HepG2 (cell line): ENCODE measurements at regions not wholly inside any gene's neighbourhood (a gene's known extent, or its start where the extent isn't known, plus 50 kb on each side); places are given as distances from the start of the nearest gene placed in this dataset.

Experiments
- ATAC-seq: fragments of 200-7000 bp; cut with Tn5 transposase; 3 replicates; pipeline ENCODE4 v1.9.1; 2020; ENCODE audit warnings: mild to moderate bottlenecking, moderate library complexity
- BruUV-seq: library from RNA; stranded (reverse); fragments of 400-500 nt; replicated peaks from 2 replicates; lab custom pipeline; 2021; lab: Mats Ljungman, UMichigan
- CTCF ChIA-PET: fragments of 300-600 bp; formaldehyde crosslinking; extraction: SDS; loops from one replicate; lab custom pipeline; 2021; ENCODE audit warnings: low total read pairs, inconsistent platforms, low intra/inter-chr PET ratio; lab: Yijun Ruan, JAX
- POLR2A ChIA-PET: fragments of 350-600 bp; sonication (Branson Sonifier 250); formaldehyde crosslinking; loops from one replicate; lab custom pipeline; 2020; ENCODE audit warnings: antibody characterized with exemption, inconsistent platforms; lab: Yijun Ruan, JAX
- DNase-seq: peaks from one replicate; pipeline ENCODE4 v3.0.0-alpha.2; 2015; ENCODE audit warnings: low spot score
- FAIRE-seq: peaks from 3 replicates; lab custom pipeline; 2011; peaks lifted over from hg19 to GRCh38; lab: Jason Lieb, UNC
- H2AFZ ChIP-seq: one replicate; pipeline ENCODE4 v1.6.1; 2011; ENCODE audit warnings: low read length, inconsistent platforms
- H3K27ac ChIP-seq: fragments of 300-600 bp; 3 replicates; pipeline ENCODE4 v1.8.0; 2011; ENCODE audit warnings: mixed run types, mild to moderate bottlenecking, mixed read lengths, low read length, inconsistent platforms; ENCODE audit not compliant: insufficient read depth; ENCODE audit errors: extremely low read length
- H3K27me3 ChIP-seq, 2 experiments: fragments of 200-600 bp in 1 of 2; 2 replicates in 1 of 2; 3 replicates in 1 of 2; pipeline versions ENCODE4 v1.6.0 to v1.8.0; 2011; ENCODE audit warnings: low read length in 2 of 2, mild to moderate bottlenecking in 2 of 2, moderate library complexity in 2 of 2, inconsistent platforms in 1 of 2; ENCODE audit not compliant: insufficient read depth in 2 of 2, control insufficient read depth in 1 of 2
- H3K36me3 ChIP-seq, 2 experiments: fragments of 200-600 bp in 1 of 2; replicated peaks in 1 of 2; 2 replicates in 1 of 2; 3 replicates in 1 of 2; pipeline versions ENCODE4 v1.5.1 to v1.8.0; 2011; ENCODE audit warnings: low read length in 2 of 2, inconsistent platforms in 1 of 2; ENCODE audit not compliant: insufficient read depth in 2 of 2, control insufficient read depth in 1 of 2
- H3K4me1 ChIP-seq: 2 replicates; pipeline ENCODE4 v1.5.1; 2012; ENCODE audit warnings: low read length, inconsistent platforms; ENCODE audit not compliant: insufficient read depth
- H3K4me2 ChIP-seq: 2 replicates; pipeline ENCODE4 v1.6.0; 2011; ENCODE audit warnings: low read depth, low read length, inconsistent platforms
- H3K4me3 ChIP-seq, 3 experiments: fragments of 200-600 bp in 1 of 3; sonication (generic), shearing (Covaris generic) in 1 of 3; replicated peaks in 1 of 3; 2 replicates each; pipeline ENCODE4 v1.5.1; 2011 to 2016; ENCODE audit warnings: low read length in 3 of 3, inconsistent platforms in 2 of 3, low read depth in 2 of 3, mild to moderate bottlenecking in 2 of 3, control low read depth in 1 of 3, mixed read lengths in 1 of 3; ENCODE audit not compliant: insufficient read depth in 1 of 3
- H3K79me2 ChIP-seq: one replicate; pipeline ENCODE4 v1.6.1; 2011; ENCODE audit warnings: low read length, inconsistent platforms; ENCODE audit not compliant: insufficient read depth
- H3K9ac ChIP-seq: 2 replicates; pipeline ENCODE4 v1.6.0; 2011; ENCODE audit warnings: mild to moderate bottlenecking, low read depth, low read length, inconsistent platforms; ENCODE audit not compliant: insufficient read depth
- H3K9me3 ChIP-seq: 2 replicates; pipeline ENCODE4 v1.5.1; 2012; ENCODE audit warnings: mild to moderate bottlenecking, low read length
- H4K20me1 ChIP-seq: 2 replicates; pipeline ENCODE4 v1.6.0; 2011; ENCODE audit warnings: inconsistent platforms, mild to moderate bottlenecking, low read length, moderate library complexity; ENCODE audit not compliant: insufficient read depth
- NFKB2 ChIP-seq: sonication (generic); formaldehyde crosslinking; IDR thresholded peaks from 2 replicates; pipeline ENCODE4 v1.4.0; 2020; ENCODE audit warnings: missing genetic modification reagents, borderline replicate concordance
- POLR2AphosphoS5 ChIP-seq: IDR thresholded peaks from 2 replicates; pipeline ENCODE4 v1.6.1; 2012; ENCODE audit warnings: low read depth, low read length
- PRDM4 ChIP-seq: sonication (generic); formaldehyde crosslinking; IDR thresholded peaks from 2 replicates; pipeline ENCODE4 v1.9.0; 2021; ENCODE audit warnings: missing genetic modification reagents, borderline replicate concordance
- SMAD9 ChIP-seq: sonication (generic); formaldehyde crosslinking; IDR thresholded peaks from 2 replicates; pipeline ENCODE4 v1.5.1; 2020; ENCODE audit warnings: mild to moderate bottlenecking, missing genetic modification reagents
- ZBTB1 ChIP-seq: sonication (generic); formaldehyde crosslinking; IDR thresholded peaks from 2 replicates; pipeline ENCODE4 v1.4.0; 2020; ENCODE audit warnings: missing genetic modification reagents, borderline replicate concordance
- ZNF567 ChIP-seq: sonication (generic); formaldehyde crosslinking; IDR thresholded peaks from 2 replicates; pipeline ENCODE4 v1.8.1; 2023; ENCODE audit warnings: mild to moderate bottlenecking, missing genetic modification reagents, borderline replicate concordance
- ZNF780A ChIP-seq: sonication (generic); formaldehyde crosslinking; IDR thresholded peaks from 2 replicates; pipeline ENCODE4 v1.8.0; 2022; ENCODE audit warnings: mild to moderate bottlenecking, missing genetic modification reagents, moderate library complexity
- ZNF781 ChIP-seq: sonication (generic); formaldehyde crosslinking; IDR thresholded peaks from 2 replicates; pipeline ENCODE4 v1.5.1; 2020; ENCODE audit warnings: borderline replicate concordance, mild to moderate bottlenecking, missing genetic modification reagents; ENCODE audit errors: not compliant biosample characterization
- ZXDC ChIP-seq: sonication (generic); formaldehyde crosslinking; IDR thresholded peaks from 2 replicates; pipeline ENCODE4 v1.5.0; 2020; ENCODE audit warnings: mild to moderate bottlenecking, missing genetic modification reagents
- WGBS: methylation state at CpG from one replicate; pipeline ENCODE4 v1.1.6; 2017; ENCODE audit warnings: low lambda C conversion rate; 5-methylcytosine and 5-hydroxymethylcytosine counted together
- in situ Hi-C: cut with HindIII; loops from 2 replicates; pipeline ENCODE4 v1.10.0; 2017; ENCODE audit warnings: low pct_unique_long_range_greater_than_20kb; ENCODE audit not compliant: extremely low pct_ligation_motif_present
- intact Hi-C: fragments of 100-400 bp; cut with micrococcal nuclease; formaldehyde crosslinking; loops from one replicate; pipeline ENCODE4 v1.10.0; 2022; ENCODE audit not compliant: unreplicated experiment
- TF ChIP-seq, protein P1 (sequence below): sonication (generic); formaldehyde crosslinking; IDR thresholded peaks from 2 replicates; pipeline ENCODE4 v1.8.1; 2023; ENCODE audit warnings: mild to moderate bottlenecking, inconsistent platforms, moderate library complexity, missing genetic modification reagents, borderline replicate concordance

GRCh38 chr15:81856001-81856633, 189.7 kb downstream of the MEX3B start:
- H4K20me1 ChIP-seq = no peaks in the 10 kb centered on the region
- TF ChIP-seq ZBTB1 (CRISPR knock-in tag) = no peak
- TF ChIP-seq ZXDC = no peak
- no peak for TF ChIP-seq ZNF781 (CRISPR knock-in tag)
- peaks cover 0 to 10% of the 10 kb centered on the region in 2 experiments; a peak in 1 of 5 replicates for H3K27me3 ChIP-seq
- ChIA-PET POLR2A (no interaction called here), CTCF (no interaction called here)
- no peaks in the 10 kb centered on the region for H3K9me3 ChIP-seq
- no peak overlapping the region for H3K4me2 ChIP-seq
- no peak for FAIRE-seq
- no peak for DNase-seq
- 34% methylated on average over 10 of the region's 10 CpGs for WGBS
- in situ Hi-C loops = no loop called here
- BruUV-seq = no TSS peak
- no peak overlapping the region for H3K27ac ChIP-seq
- H3K4me1 ChIP-seq = no peaks in the 10 kb centered on the region
- no peaks in the 10 kb centered on the region for H3K36me3 ChIP-seq
- no peak overlapping the region for H2AFZ ChIP-seq
- intact Hi-C loops = no loop called here
- ATAC-seq = no peak
- H3K79me2 ChIP-seq = no peaks in the 10 kb centered on the region
- H3K4me3 ChIP-seq = no peak overlapping the region
- H3K9ac ChIP-seq = no peak overlapping the region

DNA sequence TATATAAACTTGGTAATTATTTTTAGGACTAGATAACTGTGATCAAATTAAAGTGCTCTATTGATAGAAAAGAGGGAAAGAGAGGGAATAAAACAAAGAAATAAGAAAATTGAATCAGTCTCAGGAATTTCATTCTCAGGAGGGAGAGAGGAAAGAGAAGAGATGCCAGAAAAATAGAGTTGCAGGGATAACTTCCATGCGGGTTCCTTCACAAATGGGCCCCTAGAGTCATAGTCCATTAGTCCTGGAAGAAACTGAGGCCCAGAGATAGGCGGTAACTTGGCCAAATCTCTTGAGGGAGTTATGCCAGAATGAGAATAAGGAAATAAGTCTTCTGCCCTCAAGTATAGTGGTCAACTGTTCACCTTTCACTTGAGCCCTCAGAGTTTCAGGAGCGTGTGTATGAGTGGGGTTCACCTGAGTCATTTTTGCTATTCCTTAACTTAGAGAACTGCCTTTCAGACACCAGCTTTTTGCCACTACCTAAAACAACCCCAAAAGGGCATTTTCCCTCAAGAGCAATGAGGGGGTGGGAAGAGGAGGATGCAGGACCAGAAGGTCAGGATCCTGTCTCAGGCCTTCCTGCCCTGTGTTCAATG, 192.6 kb downstream of the MEX3B start:
- ATAC-seq (no peak), FAIRE-seq (no peak), DNase-seq (no peak)
- POLR2A ChIA-PET = no interaction called here
- no peak overlapping the region for H3K4me2 ChIP-seq
- no peak overlapping the region for H3K4me3 ChIP-seq
- no peaks in the 10 kb centered on the region for H3K36me3 ChIP-seq
- no peaks in the 10 kb centered on the region for H3K79me2 ChIP-seq
- H4K20me1 ChIP-seq = no peaks in the 10 kb centered on the region
- no peak overlapping the region for H2AFZ ChIP-seq
- CTCF ChIA-PET = no interaction called here
- 0 out of 5 replicates have a peak, but pooled peaks cover 0 to 7% of the 10 kb centered on the region in 2 experiments for H3K27me3 ChIP-seq
- no peaks in the 10 kb centered on the region for H3K9me3 ChIP-seq
- intact Hi-C loops = no loop called here
- 10% methylated on average over 3 of the region's 3 CpGs for WGBS
- no peak overlapping the region for H3K9ac ChIP-seq
- in situ Hi-C loops = no loop called here
- no peaks in the 10 kb centered on the region for H3K4me1 ChIP-seq
- no peak overlapping the region for H3K27ac ChIP-seq
- BruUV-seq = no TSS peak
- TF ChIP-seq POLR2AphosphoS5 (no peak), SMAD9 (no peak), PRDM4 (CRISPR knock-in tag) (no peak), NFKB2 (CRISPR knock-in tag) (no peak), ZNF780A (CRISPR knock-in tag) (no peak), ZNF567 (no peak)
- TF ChIP-seq, protein P1, sequence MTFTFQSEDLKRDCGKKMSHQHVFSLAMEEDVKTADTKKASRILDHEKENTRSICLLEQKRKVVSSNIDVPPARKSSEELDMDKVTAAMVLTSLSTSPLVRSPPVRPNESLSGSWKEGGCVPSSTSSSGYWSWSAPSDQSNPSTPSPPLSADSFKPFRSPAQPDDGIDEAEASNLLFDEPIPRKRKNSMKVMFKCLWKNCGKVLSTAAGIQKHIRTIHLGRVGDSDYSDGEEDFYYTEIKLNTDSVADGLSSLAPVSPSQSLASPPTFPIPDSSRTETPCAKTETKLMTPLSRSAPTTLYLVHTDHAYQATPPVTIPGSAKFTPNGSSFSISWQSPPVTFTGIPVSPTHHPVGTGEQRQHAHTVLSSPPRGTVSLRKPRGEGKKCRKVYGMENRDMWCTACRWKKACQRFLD = no peak
